ENCODE measurements at regions not wholly inside any gene's neighbourhood (a gene's known extent, or its start where the extent isn't known, plus 50 kb on each side); places are given as distances from the start of the nearest gene placed in this dataset.

DNA sequence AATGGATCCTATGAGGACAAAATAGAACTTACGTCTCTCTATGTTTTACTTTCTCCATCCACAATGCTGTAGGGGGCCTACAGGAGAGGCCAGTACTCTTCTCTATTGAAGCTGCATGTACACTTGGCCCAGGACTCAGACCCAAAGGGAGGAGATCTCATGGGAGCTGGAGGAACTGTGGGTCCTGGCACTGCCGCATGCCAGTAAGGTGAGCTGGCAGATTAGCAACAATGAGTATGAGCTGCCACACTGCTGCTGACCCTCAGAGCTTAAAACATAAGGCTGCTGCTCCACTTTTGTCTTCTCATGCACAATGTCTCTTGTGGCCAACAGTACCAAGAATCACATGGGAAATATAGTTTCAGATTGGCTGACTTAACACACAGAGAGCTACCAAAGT is 57.8 kb upstream of the TBC1D5 start:
- DNase-seq = peak; percentile 35
- in situ Hi-C loops (cut with HindIII; ENCODE audit: low pct_ligation_motif_present, low sequenced_read_pairs) = no loop called here
- TF ChIP-seq, protein P1, sequence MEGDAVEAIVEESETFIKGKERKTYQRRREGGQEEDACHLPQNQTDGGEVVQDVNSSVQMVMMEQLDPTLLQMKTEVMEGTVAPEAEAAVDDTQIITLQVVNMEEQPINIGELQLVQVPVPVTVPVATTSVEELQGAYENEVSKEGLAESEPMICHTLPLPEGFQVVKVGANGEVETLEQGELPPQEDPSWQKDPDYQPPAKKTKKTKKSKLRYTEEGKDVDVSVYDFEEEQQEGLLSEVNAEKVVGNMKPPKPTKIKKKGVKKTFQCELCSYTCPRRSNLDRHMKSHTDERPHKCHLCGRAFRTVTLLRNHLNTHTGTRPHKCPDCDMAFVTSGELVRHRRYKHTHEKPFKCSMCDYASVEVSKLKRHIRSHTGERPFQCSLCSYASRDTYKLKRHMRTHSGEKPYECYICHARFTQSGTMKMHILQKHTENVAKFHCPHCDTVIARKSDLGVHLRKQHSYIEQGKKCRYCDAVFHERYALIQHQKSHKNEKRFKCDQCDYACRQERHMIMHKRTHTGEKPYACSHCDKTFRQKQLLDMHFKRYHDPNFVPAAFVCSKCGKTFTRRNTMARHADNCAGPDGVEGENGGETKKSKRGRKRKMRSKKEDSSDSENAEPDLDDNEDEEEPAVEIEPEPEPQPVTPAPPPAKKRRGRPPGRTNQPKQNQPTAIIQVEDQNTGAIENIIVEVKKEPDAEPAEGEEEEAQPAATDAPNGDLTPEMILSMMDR (IDR thresholded peaks at IDR 0.05; ENCODE audit: low read depth, low read length, missing control alignments) = no peak

DNA sequence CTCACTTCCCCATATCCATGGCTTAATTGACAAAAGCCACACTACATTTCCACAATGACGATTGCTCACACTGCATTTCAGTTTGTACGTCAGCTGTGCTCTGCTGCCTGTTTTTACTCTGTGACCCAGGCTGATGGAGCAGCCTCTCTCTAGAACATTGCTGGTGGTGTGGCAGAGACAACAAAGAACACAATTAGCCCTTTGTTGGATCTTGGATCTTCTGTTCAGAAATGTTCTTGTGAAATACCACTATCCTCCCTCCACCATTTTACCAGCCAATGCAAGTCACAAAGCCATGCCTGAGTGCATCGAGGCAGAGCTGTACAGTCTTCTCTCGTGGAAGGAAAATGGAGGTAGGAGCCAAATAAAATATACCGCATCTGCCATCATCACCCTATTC is 56.9 kb upstream of the TBC1D5 start:
- Histone ChIP-seq H3K27me3 (replicated peaks) (no peaks in the 10 kb centered on the region), H3K4me3 (ENCODE audit: low read depth, low read length) (no peak overlapping the region), H3K36me3 (replicated peaks) (no peaks in the 10 kb centered on the region), H3K27ac (no peak overlapping the region)
- no peak for DNase-seq
- TF ChIP-seq, protein P1 (IDR thresholded peaks at IDR 0.05; ENCODE audit: low read depth, low read length, missing control alignments) = no peak
- in situ Hi-C loops (cut with HindIII; ENCODE audit: low pct_ligation_motif_present, low sequenced_read_pairs) = no loop called here

More for the DNA sequence above, 57.8 kb upstream of the TBC1D5 start:
- Histone ChIP-seq H3K27ac (no peak overlapping the region), H3K4me3 (ENCODE audit: low read depth, low read length) (no peak overlapping the region), H3K36me3 (replicated peaks) (no peaks in the 10 kb centered on the region), H3K27me3 (replicated peaks) (no peaks in the 10 kb centered on the region)

DNA sequence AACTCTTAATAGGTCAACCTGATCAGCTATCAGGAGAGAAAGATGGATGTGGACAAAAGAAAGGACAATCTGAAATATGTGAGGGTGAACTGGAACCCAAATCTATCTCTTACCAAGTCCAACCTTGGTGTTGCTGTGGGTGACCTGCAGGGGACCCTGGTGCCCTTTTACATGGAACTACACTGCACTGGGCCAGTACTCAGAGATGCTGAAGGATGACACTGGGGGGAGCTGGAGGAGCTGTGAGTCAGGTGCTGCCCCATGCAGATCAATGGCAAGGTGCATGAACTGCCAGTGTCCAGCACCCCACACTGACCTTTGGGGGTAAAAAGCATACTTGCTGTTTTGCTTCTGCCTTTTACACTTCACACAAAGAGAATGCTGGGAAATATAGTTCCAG is 55.6 kb upstream of the TBC1D5 start:
- Histone ChIP-seq H3K4me3 (ENCODE audit: low read depth, low read length) (no peak overlapping the region), H3K36me3 (replicated peaks) (no peaks in the 10 kb centered on the region), H3K27me3 (replicated peaks) (no peaks in the 10 kb centered on the region), H3K27ac (no peak overlapping the region)
- DNase-seq = no peak
- in situ Hi-C loops (cut with HindIII; ENCODE audit: low pct_ligation_motif_present, low sequenced_read_pairs) = no loop called here
- TF ChIP-seq, protein P1 (IDR thresholded peaks at IDR 0.05; ENCODE audit: low read depth, low read length, missing control alignments) = no peak

DNA sequence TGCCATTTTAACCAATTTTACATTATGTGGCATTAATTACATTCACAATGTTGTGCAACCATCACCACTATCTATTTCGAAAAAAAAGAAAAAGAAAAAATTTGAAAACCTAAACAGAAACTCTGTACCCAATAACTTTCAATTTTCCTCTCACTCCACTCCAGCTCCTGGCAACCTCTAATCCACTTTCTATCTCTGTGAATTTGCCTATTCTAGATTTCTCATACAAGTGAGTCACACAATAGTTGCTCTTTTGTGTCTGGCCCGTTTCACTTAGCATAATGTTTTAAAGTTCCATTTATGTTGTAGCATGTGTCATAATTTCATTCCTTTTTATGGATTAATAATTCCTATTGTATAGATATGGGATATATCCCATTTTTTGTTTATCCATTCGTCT is 53.3 kb upstream of the TBC1D5 start:
- H3K27ac ChIP-seq = no peak overlapping the region
- H3K27me3 ChIP-seq (replicated peaks) = no peaks in the 10 kb centered on the region
- in situ Hi-C loops (cut with HindIII; ENCODE audit: low pct_ligation_motif_present, low sequenced_read_pairs) = no loop called here
- no peaks in the 10 kb centered on the region for H3K36me3 ChIP-seq (replicated peaks)
- TF ChIP-seq, protein P1 (IDR thresholded peaks at IDR 0.05; ENCODE audit: low read depth, low read length, missing control alignments) = no peak
- no peak overlapping the region for H3K4me3 ChIP-seq (ENCODE audit: low read depth, low read length)
- DNase-seq = peak; percentile 20

DNA sequence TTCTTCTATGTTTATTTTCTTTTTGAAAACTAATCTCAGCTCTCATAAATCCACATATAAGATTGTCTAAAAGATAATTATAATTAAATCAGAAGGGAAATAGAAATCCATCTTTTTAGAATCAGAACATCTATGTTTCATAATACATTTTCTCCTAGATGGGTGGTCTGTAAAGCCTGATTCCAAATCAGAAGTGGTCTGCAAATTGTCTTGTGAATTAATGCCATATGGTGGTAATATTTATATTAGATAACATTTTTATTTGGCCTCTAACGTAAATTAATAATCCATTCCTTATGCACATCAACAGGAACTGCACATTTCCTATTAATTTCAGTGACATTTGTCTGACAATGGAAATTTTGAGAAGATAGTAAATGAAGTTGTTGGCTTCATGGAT is 52.8 kb upstream of the TBC1D5 start:
- in situ Hi-C loops (cut with HindIII; ENCODE audit: low pct_ligation_motif_present, low sequenced_read_pairs) = no loop called here
- Histone ChIP-seq H3K27me3 (replicated peaks) (no peaks in the 10 kb centered on the region), H3K36me3 (replicated peaks) (no peaks in the 10 kb centered on the region), H3K27ac (no peak overlapping the region), H3K4me3 (ENCODE audit: low read depth, low read length) (no peak overlapping the region)
- TF ChIP-seq, protein P1 (IDR thresholded peaks at IDR 0.05; ENCODE audit: low read depth, low read length, missing control alignments) = no peak
- DNase-seq = no peak

DNA sequence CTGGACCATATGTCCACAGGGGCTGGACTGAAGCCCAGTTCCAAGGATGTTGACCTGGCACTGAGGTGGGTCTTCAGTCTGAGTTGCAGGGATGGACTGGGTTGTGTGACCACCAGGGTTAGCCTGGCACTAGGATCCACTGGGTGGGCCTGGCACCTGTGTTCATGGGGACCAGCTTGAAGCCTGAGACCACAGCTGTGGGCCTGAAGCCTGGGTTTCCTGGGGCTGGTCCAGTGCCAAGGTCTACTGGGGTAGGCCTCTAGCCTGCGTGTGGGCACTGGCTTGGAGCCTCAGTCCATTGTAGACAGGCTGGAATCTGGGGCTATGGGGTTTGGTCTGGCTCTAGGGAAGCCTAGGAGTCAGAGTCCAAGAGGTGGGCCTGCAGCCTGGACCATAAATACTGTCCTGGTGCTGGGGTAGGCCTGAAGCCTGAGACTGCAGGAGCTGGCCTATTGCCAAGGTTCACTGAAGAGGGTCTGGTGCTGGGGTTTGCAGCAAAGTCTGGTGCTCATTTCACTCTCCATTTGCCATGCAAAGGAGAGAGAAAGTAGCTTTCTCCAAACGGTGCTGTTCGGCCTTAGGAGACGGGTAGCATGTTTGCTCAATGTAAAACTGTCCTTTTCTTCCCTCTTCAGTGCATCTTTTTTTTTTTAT is 51.2 kb upstream of the TBC1D5 start:
- Histone ChIP-seq H3K27me3 (replicated peaks) (no peaks in the 10 kb centered on the region), H3K36me3 (replicated peaks) (no peaks in the 10 kb centered on the region), H3K27ac (no peak overlapping the region), H3K4me3 (ENCODE audit: low read depth, low read length) (no peak overlapping the region)
- TF ChIP-seq, protein P1 (IDR thresholded peaks at IDR 0.05; ENCODE audit: low read depth, low read length, missing control alignments) = no peak
- DNase-seq = no peak
- in situ Hi-C loops (cut with HindIII; ENCODE audit: low pct_ligation_motif_present, low sequenced_read_pairs) = no loop called here

Data from brain microvascular endothelial cell (primary cell).